GM23248 (cell line): ENCODE measurements at regions not wholly inside any gene's neighbourhood (a gene's known extent, or its start where the extent isn't known, plus 50 kb on each side); places are given as distances from the start of the nearest gene placed in this dataset.

Experiments
- DNase-seq: peaks from one replicate; pipeline ENCODE4 v3.0.0-alpha.2; 2015
- H2AFZ ChIP-seq: fragments of 200-600 bp; sonication (generic); 2 replicates; pipeline ENCODE4 v1.6.1; 2016; ENCODE audit warnings: antibody characterized with exemption
- H3F3A ChIP-seq: fragments of 200-600 bp; sonication (generic); 2 replicates; pipeline ENCODE4 v1.6.1; 2016; ENCODE audit warnings: mild to moderate bottlenecking, antibody characterized with exemption, mixed run types; ENCODE audit not compliant: insufficient read depth
- H3K27ac ChIP-seq: fragments of 200-600 bp; sonication (generic); 2 replicates; pipeline ENCODE4 v1.5.1; 2016; ENCODE audit warnings: mild to moderate bottlenecking
- H3K27me3 ChIP-seq: fragments of 200-600 bp; sonication (generic); replicated peaks from 2 replicates; pipeline ENCODE4 v1.6.1; 2016; ENCODE audit warnings: mild to moderate bottlenecking; ENCODE audit not compliant: insufficient read depth
- H3K36me3 ChIP-seq: fragments of 200-600 bp; sonication (generic); 2 replicates; pipeline ENCODE4 v1.6.1; 2016; ENCODE audit warnings: low read depth, mild to moderate bottlenecking
- H3K4me1 ChIP-seq: fragments of 200-600 bp; sonication (generic); 2 replicates; pipeline ENCODE4 v1.6.1; 2016; ENCODE audit warnings: mild to moderate bottlenecking; ENCODE audit not compliant: insufficient read depth
- H3K4me2 ChIP-seq: fragments of 200-600 bp; sonication (generic); one replicate; pipeline ENCODE4 v1.6.1; 2016; ENCODE audit warnings: mild to moderate bottlenecking; ENCODE audit not compliant: unreplicated experiment
- H3K4me3 ChIP-seq: fragments of 200-600 bp; sonication (generic); 2 replicates; pipeline ENCODE4 v1.5.1; 2016; ENCODE audit warnings: mild to moderate bottlenecking
- H3K79me2 ChIP-seq: fragments of 200-600 bp; sonication (generic); 2 replicates; pipeline ENCODE4 v1.6.1; 2016; ENCODE audit warnings: mild to moderate bottlenecking; ENCODE audit not compliant: insufficient read depth
- H3K9ac ChIP-seq: fragments of 200-600 bp; sonication (generic); 2 replicates; pipeline ENCODE4 v1.6.1; 2016; ENCODE audit warnings: mild to moderate bottlenecking
- H3K9me2 ChIP-seq: fragments of 200-600 bp; sonication (generic); 2 replicates; pipeline ENCODE4 v1.6.1; 2016; ENCODE audit warnings: mixed run types, mild to moderate bottlenecking, moderate library complexity; ENCODE audit not compliant: insufficient read depth
- H3K9me3 ChIP-seq: fragments of 200-600 bp; sonication (generic); one replicate; pipeline ENCODE4 v1.6.1; 2017; ENCODE audit warnings: low read depth
- H4K20me1 ChIP-seq: fragments of 200-600 bp; sonication (generic); 2 replicates; pipeline ENCODE4 v1.6.0; 2016; ENCODE audit not compliant: insufficient read depth
- EZH2 ChIP-seq: fragments of 200-600 bp; sonication (generic); IDR thresholded peaks from 2 replicates; pipeline ENCODE4 v1.6.1; 2018; ENCODE audit warnings: antibody characterized with exemption, mild to moderate bottlenecking; ENCODE audit not compliant: insufficient read depth, poor library complexity, severe bottlenecking
- EZH2phosphoT487 ChIP-seq: fragments of 200-600 bp; sonication (generic); IDR thresholded peaks from 2 replicates; pipeline ENCODE4 v1.6.1; 2018; ENCODE audit warnings: antibody characterized with exemption, moderate library complexity, mild to moderate bottlenecking, low read depth; ENCODE audit not compliant: insufficient read depth
- WGBS, 2 experiments: methylation state at CpG; one replicate each; pipeline ENCODE4 v1.1.6; 2015 to 2017; ENCODE audit warnings: low lambda C conversion rate in 2 of 2, low coverage in 1 of 2; ENCODE audit errors: missing lambda C conversion rate in 2 of 2; 5-methylcytosine and 5-hydroxymethylcytosine counted together
- in situ Hi-C: fragments of 300-500 bp; cut with MboI; formaldehyde crosslinking; loops from 2 replicates; pipeline ENCODE4 v1.15.0; 2020

GRCh38 chr18:26650310-26651268, 102.2 kb upstream of the KCTD1 start:
- Histone ChIP-seq H3K27ac (no peak overlapping the region), H3K4me2 (no peak overlapping the region), H4K20me1 (no peaks in the 10 kb centered on the region), H3K9ac (no peak overlapping the region), H3K4me3 (no peak overlapping the region), H3K9me3 (no peaks in the 10 kb centered on the region), H3K36me3 (no peaks in the 10 kb centered on the region), H2AFZ (no peak overlapping the region), H3K4me1 (no peaks in the 10 kb centered on the region), H3F3A (peaks cover 14% of the 10 kb centered on the region; the same call in 1 of the 2 replicates), H3K9me2 (no peaks in the 10 kb centered on the region), H3K27me3 (peaks cover 29% of the 10 kb centered on the region), H3K79me2 (no peaks in the 10 kb centered on the region)
- DNase-seq: no peak
- TF ChIP-seq EZH2phosphoT487: no peak
- no peak for TF ChIP-seq EZH2
- 45 to 52% methylated on average over 6 of the region's 6 CpGs for WGBS, 2 experiments
- in situ Hi-C loops: no loop called here

- no peak overlapping the region for H3K9ac ChIP-seq
- H3K9me2 ChIP-seq: no peaks in the 10 kb centered on the region
- H3K27me3 ChIP-seq: peaks cover 18% of the 10 kb centered on the region
- no peak for DNase-seq
- H3K27ac ChIP-seq: no peak overlapping the region
- 63 to 67% methylated on average over 6 of the region's 6 CpGs for WGBS, 2 experiments
- in situ Hi-C loops: loop anchor here (10.0 kb wide), 1 partner anchor 244 kb away; no protein-coding TSS in a partner anchor
- H3K4me3 ChIP-seq: no peak overlapping the region
- no peaks in the 10 kb centered on the region for H3K79me2 ChIP-seq
- H4K20me1 ChIP-seq: no peaks in the 10 kb centered on the region
- no peaks in the 10 kb centered on the region for H3K9me3 ChIP-seq
- no peak for TF ChIP-seq EZH2
- TF ChIP-seq EZH2phosphoT487: no peak
- no peaks in the 10 kb centered on the region for H3K36me3 ChIP-seq
- no peak overlapping the region for H2AFZ ChIP-seq
- H3K4me1 ChIP-seq: no peaks in the 10 kb centered on the region
- no peak overlapping the region for H3K4me2 ChIP-seq
- 0 out of 2 replicates have a peak, but pooled peaks cover 1% of the 10 kb centered on the region for H3F3A ChIP-seq
These were observed 100.8 kb upstream of the KCTD1 start for GRCh38 chr18:26649193-26649543.

GRCh38 chr18:26648509-26649192, 100.3 kb upstream of the KCTD1 start:
- Histone ChIP-seq H3K9me3 (no peaks in the 10 kb centered on the region), H3F3A (no peaks in the 10 kb centered on the region), H3K4me1 (no peaks in the 10 kb centered on the region), H3K27ac (no peak overlapping the region), H3K27me3 (peaks cover 13% of the 10 kb centered on the region), H3K4me2 (no peak overlapping the region), H3K79me2 (no peaks in the 10 kb centered on the region), H3K36me3 (no peaks in the 10 kb centered on the region), H4K20me1 (no peaks in the 10 kb centered on the region), H3K4me3 (no peak overlapping the region), H3K9ac (no peak overlapping the region), H3K9me2 (no peaks in the 10 kb centered on the region), H2AFZ (no peak overlapping the region)
- in situ Hi-C loops: loop anchor here (10.0 kb wide), 1 partner anchor 244 kb away; no protein-coding TSS in a partner anchor
- DNase-seq: no peak
- WGBS, 2 experiments: 70% methylated on average over 6 of the region's 6 CpGs
- TF ChIP-seq EZH2phosphoT487 (no peak), EZH2 (no peak)

GRCh38 chr18:26646901-26647300, 98.5 kb upstream of the KCTD1 start:
- in situ Hi-C loops: loop anchor here (10.0 kb wide), 1 partner anchor 242 kb away; no protein-coding TSS in a partner anchor

More at GRCh38 chr18:26646901-26647300, 98.5 kb upstream of the KCTD1 start:
- Histone ChIP-seq H3K4me2 (no peak overlapping the region), H4K20me1 (no peaks in the 10 kb centered on the region), H3K9me2 (no peaks in the 10 kb centered on the region), H3K9ac (no peak overlapping the region), H3K4me3 (no peak overlapping the region), H3K79me2 (no peaks in the 10 kb centered on the region), H3K36me3 (no peaks in the 10 kb centered on the region), H3F3A (no peaks in the 10 kb centered on the region), H3K27me3 (peaks cover 9% of the 10 kb centered on the region), H3K9me3 (no peaks in the 10 kb centered on the region), H2AFZ (no peak overlapping the region), H3K27ac (no peak overlapping the region), H3K4me1 (no peaks in the 10 kb centered on the region)
- no peak for TF ChIP-seq EZH2phosphoT487
- 66% methylated on average over 4 of the region's 4 CpGs for WGBS, 2 experiments
- DNase-seq: no peak
